ENCODE measurements at regions not wholly inside any gene's neighbourhood (a gene's known extent, or its start where the extent isn't known, plus 50 kb on each side); places are given as distances from the start of the nearest gene placed in this dataset.

DNA sequence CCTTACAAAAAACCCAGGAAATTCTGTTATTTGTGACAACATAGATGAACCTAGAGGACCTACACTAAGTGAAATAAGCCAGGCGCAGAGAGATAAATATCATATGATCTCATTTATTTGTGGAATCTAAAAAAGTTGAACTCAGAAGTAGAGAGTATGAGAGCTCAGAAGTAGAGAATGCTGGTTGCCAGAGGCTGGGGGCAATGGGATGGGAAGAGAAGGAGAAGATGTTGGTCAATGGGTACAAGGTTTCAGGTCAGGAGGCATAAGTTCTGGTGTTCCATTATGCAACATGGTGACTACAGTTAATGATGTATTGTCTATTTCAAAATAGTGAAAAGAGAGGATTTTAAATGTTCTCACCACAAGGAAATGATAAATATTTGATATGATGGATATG, 259.1 kb upstream of the POU3F1 start:
- Histone ChIP-seq H3K36me3 (no peaks in the 10 kb centered on the region), H3K9me3 (replicated peaks) (no peaks in the 10 kb centered on the region), H3K27me3 (replicated peaks) (peaks cover 42% of the 10 kb centered on the region), H3K4me1 (replicated peaks) (peaks cover 14% of the 10 kb centered on the region), H3K27ac (no peak overlapping the region), H3K4me3 (no peak overlapping the region)
- no peak for DNase-seq (ENCODE audit: low read depth in 1 of 2, low spot score in 2 of 2)

DNA sequence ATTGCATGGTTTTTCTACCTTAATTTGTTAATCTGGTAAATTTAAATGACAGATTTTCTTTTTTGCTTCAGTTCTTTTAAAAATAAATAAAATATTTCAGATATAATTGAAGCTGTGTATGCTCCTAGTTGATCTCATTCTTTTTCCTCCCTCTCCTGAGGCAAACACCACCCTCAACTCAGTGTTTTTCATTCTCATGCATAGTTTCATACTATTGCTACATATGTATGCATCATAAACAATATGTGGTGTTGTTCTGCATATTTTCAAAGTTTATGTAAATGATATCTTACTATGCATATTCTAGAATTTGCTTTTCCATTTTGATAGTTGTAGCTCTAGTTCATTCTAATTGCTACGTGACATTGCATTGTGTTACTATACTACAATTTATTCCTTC, 257.2 kb upstream of the POU3F1 start:
- H3K27me3 ChIP-seq (replicated peaks): peaks cover 42% of the 10 kb centered on the region
- no peak overlapping the region for H3K27ac ChIP-seq
- no peaks in the 10 kb centered on the region for H3K9me3 ChIP-seq (replicated peaks)

DNA sequence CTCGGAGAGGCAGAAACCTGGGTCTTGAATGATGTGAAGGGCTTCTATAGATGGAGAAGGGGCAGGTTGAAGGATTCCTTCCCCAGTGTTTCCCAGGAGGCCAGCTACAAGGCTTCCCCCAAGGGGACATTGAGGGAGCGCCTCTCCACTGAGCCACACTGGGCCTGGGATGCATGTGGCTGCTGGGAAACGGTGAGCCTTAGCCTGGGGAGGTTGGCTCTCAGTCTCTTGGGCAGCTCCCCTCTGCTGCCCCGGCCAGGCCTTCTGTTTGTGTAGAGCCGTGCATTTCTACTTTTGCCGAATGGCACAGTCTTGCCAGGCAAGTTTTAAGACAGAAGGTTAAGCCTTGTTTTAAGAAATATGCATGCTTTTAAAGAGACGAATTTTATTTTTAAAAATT, 254.4 kb upstream of the POU3F1 start:
- H3K27me3 ChIP-seq (replicated peaks): peaks cover 30% of the 10 kb centered on the region
- H3K36me3 ChIP-seq: no peaks in the 10 kb centered on the region
- peaks cover 34% of the 10 kb centered on the region for H3K4me1 ChIP-seq (replicated peaks)
- no peak overlapping the region for H3K4me3 ChIP-seq
- H3K27ac ChIP-seq: no peak overlapping the region
- DNase-seq (ENCODE audit: low read depth in 1 of 2, low spot score in 2 of 2): no peak
- no peaks in the 10 kb centered on the region for H3K9me3 ChIP-seq (replicated peaks)

More for the DNA sequence above, 257.2 kb upstream of the POU3F1 start:
- H3K36me3 ChIP-seq: no peaks in the 10 kb centered on the region
- peaks cover 11% of the 10 kb centered on the region for H3K4me1 ChIP-seq (replicated peaks)
- H3K4me3 ChIP-seq: no peak overlapping the region
- no peak for DNase-seq (ENCODE audit: low read depth in 1 of 2, low spot score in 2 of 2)

DNA sequence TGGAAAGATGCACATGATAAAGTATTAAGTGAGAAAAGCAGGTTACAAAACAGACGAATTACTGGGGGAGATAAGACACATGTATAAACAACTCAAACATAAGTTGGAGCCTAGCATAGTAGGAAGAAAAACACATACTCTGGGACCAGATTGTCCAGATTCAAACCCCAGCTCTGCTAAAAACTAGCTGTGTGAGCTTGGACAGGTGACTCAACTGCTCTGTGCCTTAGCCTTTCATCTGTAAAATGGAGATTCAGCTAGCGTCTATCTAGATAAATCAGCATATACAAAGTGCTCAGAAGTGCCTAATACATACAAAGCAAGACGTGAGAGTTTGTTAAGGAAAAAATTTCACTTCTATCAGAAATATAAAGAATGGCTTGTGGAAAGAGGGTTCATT, 254.0 kb upstream of the POU3F1 start:
- Histone ChIP-seq H3K27ac (no peak overlapping the region), H3K9me3 (replicated peaks) (no peaks in the 10 kb centered on the region), H3K27me3 (replicated peaks) (peaks cover 26% of the 10 kb centered on the region), H3K36me3 (no peaks in the 10 kb centered on the region), H3K4me1 (replicated peaks) (peaks cover 38% of the 10 kb centered on the region), H3K4me3 (no peak overlapping the region)
- DNase-seq (ENCODE audit: low read depth in 1 of 2, low spot score in 2 of 2): no peak

DNA sequence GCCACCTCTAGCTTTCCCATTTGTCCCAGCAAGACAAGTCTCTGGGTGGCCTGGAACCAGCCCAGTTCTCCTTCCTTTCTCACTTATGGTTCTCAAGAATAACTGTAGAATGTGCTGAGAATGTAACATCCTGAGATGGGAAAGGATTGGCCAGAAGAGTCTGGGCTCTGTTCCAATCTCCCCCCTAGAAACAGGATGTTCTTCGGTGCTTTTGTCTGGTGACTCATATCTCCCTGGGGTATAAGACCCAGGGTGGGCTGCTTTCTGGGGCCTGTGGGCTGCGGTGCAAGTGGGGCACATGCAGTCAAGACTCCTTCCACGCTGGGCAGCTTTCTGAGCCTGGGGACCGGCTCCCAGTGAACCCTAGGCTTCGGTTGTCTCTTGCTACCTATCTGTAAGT, 251.2 kb upstream of the POU3F1 start:
- Histone ChIP-seq H3K9me3 (replicated peaks) (no peaks in the 10 kb centered on the region), H3K4me3 (no peak overlapping the region), H3K27me3 (replicated peaks) (peaks cover 9% of the 10 kb centered on the region; the same call in 1 of the 2 replicates), H3K27ac (no peak overlapping the region), H3K4me1 (replicated peaks) (peaks cover 47% of the 10 kb centered on the region), H3K36me3 (no peaks in the 10 kb centered on the region)
- peak; percentile 71 to 79 for DNase-seq (ENCODE audit: low read depth in 1 of 2, low spot score in 2 of 2)

DNA sequence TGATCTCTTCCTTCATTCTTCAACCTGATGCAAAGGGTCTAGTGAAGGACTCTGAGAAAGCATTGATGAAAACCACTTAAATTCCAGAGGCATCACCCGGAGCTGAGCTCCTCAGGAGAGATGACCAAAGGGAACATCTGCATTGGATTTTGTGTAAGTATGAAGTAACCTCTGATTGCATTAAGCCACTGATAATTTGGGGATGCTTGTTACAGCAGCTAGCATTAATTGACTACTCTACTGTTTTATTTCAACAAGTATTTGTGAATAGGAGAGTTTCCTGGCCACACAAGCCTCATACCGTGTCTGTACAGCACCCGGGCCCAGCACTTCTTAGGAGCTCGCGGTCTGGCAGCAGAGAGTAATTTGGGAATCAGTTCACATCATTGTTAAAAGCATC, 250.7 kb upstream of the POU3F1 start:
- Histone ChIP-seq H3K27me3 (replicated peaks) (peaks cover 9% of the 10 kb centered on the region; the same call in 1 of the 2 replicates), H3K9me3 (replicated peaks) (no peaks in the 10 kb centered on the region), H3K4me1 (replicated peaks) (peaks cover 43% of the 10 kb centered on the region), H3K27ac (no peak overlapping the region), H3K36me3 (no peaks in the 10 kb centered on the region), H3K4me3 (no peak overlapping the region)
- no peak for DNase-seq (ENCODE audit: low read depth in 1 of 2, low spot score in 2 of 2)

DNA sequence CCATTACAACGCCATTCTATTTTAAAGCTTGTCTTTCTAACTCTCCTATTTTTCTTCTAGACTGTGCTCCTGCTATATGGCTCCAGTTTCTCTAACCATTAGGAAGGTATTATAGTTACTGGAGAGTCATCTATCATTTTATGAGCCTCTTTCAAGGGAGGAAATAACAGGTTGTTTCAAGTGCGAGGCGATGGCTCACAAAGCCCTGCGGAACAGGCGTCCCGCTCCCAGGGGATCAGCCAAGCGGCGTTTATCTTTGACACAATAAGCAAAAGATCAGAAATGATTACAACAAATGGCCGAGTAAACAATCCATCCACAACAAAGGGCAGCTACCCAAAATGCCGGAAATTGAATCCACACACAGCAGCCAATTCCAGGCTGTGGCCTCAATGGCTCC, 249.5 kb upstream of the POU3F1 start:
- peaks cover 37% of the 10 kb centered on the region for H3K4me1 ChIP-seq (replicated peaks)
- H3K9me3 ChIP-seq (replicated peaks): no peaks in the 10 kb centered on the region
- H3K4me3 ChIP-seq: no peak overlapping the region
- H3K27me3 ChIP-seq (replicated peaks): peaks cover 9% of the 10 kb centered on the region; the same call in 1 of the 2 replicates
- peak in 1 of 2 experiments; percentile 25 for DNase-seq (ENCODE audit: low read depth in 1 of 2, low spot score in 2 of 2)
- H3K27ac ChIP-seq: no peak overlapping the region
- H3K36me3 ChIP-seq: no peaks in the 10 kb centered on the region

DNA sequence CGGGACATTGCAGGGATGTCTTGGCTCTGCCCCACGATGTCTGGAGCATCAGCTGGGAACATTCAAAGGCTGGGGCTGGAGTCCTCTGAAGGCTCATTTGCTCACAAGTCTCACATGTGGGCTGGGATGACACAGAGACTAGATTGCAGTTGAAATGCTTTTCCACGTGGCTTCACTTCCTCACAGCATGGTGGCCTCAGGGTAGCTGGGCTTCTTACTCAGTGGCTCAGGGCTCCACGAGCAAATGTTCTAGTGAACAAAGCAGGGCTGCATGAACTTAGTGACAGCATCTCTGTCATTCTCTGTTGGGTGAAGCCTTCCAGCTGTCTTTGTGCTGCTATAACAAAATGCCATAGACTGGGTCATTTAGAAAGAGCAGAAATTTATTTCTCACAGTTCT, 247.0 kb upstream of the POU3F1 start:
- Histone ChIP-seq H3K27ac (no peak overlapping the region), H3K4me3 (no peak overlapping the region), H3K27me3 (replicated peaks) (peaks cover 15% of the 10 kb centered on the region), H3K9me3 (replicated peaks) (no peaks in the 10 kb centered on the region), H3K4me1 (replicated peaks) (peaks cover 37% of the 10 kb centered on the region), H3K36me3 (no peaks in the 10 kb centered on the region)
- no peak for DNase-seq (ENCODE audit: low read depth in 1 of 2, low spot score in 2 of 2)

DNA sequence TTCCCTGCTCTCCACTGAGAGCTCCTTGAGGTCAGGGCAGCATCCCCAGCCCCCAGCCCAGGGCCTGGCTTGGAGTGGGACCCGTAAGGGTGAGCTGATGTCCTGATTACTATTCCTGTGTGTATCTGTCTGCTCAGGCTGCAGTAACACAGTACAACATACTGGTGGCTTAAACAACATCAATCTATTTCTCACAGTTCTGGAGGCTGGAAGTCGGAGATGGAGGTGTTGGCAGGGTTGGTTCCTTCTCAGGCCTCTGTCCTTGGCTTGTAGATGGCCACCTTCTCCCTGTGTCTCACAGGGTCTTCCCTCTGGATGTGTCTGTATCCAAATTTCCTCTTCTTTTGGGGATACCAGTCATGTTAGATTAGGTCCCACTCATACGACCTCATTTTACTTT, 246.4 kb upstream of the POU3F1 start:
- Histone ChIP-seq H3K4me1 (replicated peaks) (peaks cover 33% of the 10 kb centered on the region), H3K36me3 (no peaks in the 10 kb centered on the region), H3K27me3 (replicated peaks) (peaks cover 20% of the 10 kb centered on the region), H3K9me3 (replicated peaks) (no peaks in the 10 kb centered on the region), H3K27ac (no peak overlapping the region), H3K4me3 (no peak overlapping the region)
- DNase-seq (ENCODE audit: low read depth in 1 of 2, low spot score in 2 of 2): no peak

DNA sequence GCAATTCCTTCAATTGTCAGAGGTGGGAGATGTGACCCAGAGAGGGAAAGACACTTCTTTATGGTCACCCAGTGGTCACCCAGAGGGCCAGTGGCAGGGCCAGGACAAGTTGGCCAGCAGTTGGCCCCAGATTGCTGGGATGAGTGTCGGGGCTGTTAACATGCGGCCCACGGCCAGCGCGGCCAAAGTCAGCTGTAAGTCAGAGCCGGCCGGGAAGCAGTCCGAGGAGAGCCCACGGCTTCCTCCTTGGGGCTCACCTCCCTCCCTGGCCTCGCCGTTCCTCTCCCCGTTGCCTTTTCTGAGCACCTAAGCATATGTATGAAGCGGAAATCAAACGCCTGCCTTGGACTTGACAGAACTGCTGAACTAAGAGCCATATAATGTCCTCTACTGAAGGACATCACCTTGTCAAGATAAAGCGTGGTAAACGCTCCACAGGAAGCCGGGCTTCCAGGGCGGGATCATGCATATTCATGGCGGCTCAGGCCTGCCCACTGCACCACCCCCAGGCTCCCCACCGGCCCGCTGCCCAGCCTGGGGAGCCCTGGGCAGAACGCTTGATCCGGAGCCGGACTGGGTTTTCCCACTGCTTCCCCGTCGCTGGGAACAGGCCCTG, 245.4 kb upstream of the POU3F1 start:
- DNase-seq (ENCODE audit: low read depth in 1 of 2, low spot score in 2 of 2): no peak

DNA sequence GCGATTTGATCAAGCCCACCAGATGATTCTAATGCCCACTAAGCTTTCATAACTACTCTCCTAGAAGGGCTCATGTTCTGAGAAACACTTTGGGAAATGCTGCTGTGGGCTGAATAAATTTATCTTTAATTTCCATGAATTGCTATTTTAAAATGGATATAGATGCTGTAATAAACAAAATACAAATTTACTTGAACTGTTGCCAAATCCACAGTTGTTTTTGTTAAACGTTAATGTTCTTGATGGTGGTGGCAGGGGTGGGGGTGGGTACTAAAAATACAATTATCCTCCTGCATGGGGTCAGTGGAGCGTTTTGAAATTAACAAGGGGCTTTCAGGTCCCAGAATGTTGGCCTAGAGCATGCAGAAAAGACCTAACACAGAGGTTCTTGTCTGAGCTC, 244.7 kb upstream of the POU3F1 start:
- Histone ChIP-seq H3K36me3 (no peaks in the 10 kb centered on the region), H3K4me3 (no peak overlapping the region), H3K27me3 (replicated peaks) (peaks cover 21% of the 10 kb centered on the region), H3K4me1 (replicated peaks) (peaks cover 16% of the 10 kb centered on the region), H3K27ac (no peak overlapping the region), H3K9me3 (replicated peaks) (no peaks in the 10 kb centered on the region)
- no peak for DNase-seq (ENCODE audit: low read depth in 1 of 2, low spot score in 2 of 2)

More for the DNA sequence above, 245.4 kb upstream of the POU3F1 start:
- Histone ChIP-seq H3K9me3 (replicated peaks) (no peaks in the 10 kb centered on the region), H3K27ac (no peak overlapping the region), H3K36me3 (no peaks in the 10 kb centered on the region), H3K27me3 (replicated peaks) (peaks cover 20% of the 10 kb centered on the region), H3K4me3 (no peak overlapping the region), H3K4me1 (replicated peaks) (peaks cover 23% of the 10 kb centered on the region)

DNA sequence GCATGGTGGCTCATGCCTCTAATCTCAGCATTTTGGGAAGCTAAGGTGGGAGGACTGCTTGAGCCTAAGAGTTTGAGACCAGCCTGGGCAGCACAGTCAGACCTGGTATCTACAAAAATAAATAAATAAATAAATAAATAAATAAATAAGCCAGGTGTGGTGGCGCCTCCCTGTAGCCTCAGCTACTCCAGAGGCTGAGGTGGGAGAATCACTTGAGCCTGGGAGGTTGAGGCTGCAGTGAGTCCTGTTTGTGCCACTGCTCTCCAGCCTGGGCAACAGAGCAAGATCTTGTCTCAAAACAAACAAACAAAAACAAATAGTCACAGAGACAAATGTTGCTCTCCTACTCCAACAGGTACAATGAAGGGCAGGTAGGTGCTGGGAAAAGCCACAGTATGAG, 242.4 kb upstream of the POU3F1 start:
- Histone ChIP-seq H3K27ac (no peak overlapping the region), H3K9me3 (replicated peaks) (no peaks in the 10 kb centered on the region), H3K36me3 (no peaks in the 10 kb centered on the region), H3K4me3 (no peak overlapping the region), H3K4me1 (replicated peaks) (no peaks in the 10 kb centered on the region), H3K27me3 (replicated peaks) (peaks cover 15% of the 10 kb centered on the region)
- DNase-seq (ENCODE audit: low read depth in 1 of 2, low spot score in 2 of 2): no peak

DNA sequence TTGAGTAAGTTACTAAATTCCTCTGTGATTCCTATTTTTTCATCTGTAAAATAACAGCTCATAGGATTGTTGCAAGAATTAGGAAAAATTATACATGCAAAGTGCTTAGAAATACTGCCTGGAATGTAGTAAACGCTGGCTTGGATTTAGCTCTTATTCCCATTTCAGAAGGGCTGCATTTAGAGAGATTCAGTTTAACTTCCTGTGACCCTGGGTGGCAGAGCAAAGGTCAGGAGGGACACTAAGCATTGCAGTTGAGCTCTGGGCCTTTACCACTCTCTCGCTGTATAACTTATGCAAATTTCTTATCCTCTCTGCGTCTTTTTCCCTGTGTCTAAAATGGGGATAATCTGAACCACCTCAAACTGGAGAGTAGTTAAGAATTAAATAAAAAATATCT, 241.0 kb upstream of the POU3F1 start:
- no peaks in the 10 kb centered on the region for H3K9me3 ChIP-seq (replicated peaks)
- no peaks in the 10 kb centered on the region for H3K4me1 ChIP-seq (replicated peaks)
- H3K27me3 ChIP-seq (replicated peaks): peaks cover 14% of the 10 kb centered on the region
- H3K27ac ChIP-seq: no peak overlapping the region
- H3K4me3 ChIP-seq: no peak overlapping the region
- DNase-seq (ENCODE audit: low read depth in 1 of 2, low spot score in 2 of 2): no peak
- H3K36me3 ChIP-seq: no peaks in the 10 kb centered on the region

DNA sequence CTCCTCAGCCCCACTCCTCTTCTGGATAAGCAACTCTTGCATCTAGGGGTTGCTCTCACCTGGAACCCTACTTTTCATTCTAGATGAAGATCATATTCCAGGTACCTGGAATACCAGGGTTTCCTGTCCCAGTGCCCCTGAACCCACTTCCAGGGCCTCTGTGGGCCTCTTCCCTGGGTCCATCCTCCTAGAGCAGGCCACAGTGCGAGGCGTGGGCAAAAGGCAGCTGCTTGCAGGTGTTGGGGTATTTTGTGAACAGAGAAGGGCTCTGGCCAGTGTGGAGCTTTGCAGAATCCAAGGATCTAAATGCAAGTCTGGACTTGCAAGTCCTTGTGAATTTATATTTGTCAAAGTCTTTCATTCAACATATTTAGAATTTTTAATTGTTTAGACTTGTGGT, 240.4 kb upstream of the POU3F1 start:
- Histone ChIP-seq H3K36me3 (no peaks in the 10 kb centered on the region), H3K4me1 (replicated peaks) (no peaks in the 10 kb centered on the region), H3K27me3 (replicated peaks) (peaks cover 14% of the 10 kb centered on the region), H3K27ac (no peak overlapping the region), H3K4me3 (no peak overlapping the region), H3K9me3 (replicated peaks) (no peaks in the 10 kb centered on the region)
- no peak for DNase-seq (ENCODE audit: low read depth in 1 of 2, low spot score in 2 of 2)
